ENCODE measurements at regions not wholly inside any gene's neighbourhood (a gene's known extent, or its start where the extent isn't known, plus 50 kb on each side); places are given as distances from the start of the nearest gene placed in this dataset.

DNA sequence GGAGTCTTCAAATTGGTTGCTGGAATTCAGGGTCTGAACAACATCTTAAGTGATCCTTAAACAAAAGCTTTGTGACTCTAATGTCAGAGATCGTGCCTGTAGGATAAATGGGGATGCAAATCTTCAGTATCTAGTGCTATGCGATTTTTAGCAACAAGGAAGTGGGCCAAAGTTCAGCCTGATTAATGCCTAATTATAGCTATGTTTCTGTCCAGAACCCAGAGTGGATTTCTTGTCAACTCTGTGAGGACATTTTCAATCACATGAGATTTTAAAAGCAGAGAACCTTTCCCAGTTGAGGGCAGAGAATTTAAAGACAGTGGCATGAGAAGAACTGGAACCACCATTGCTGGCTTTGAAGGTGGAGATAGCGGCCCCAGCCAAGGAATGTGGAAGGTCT is 84.3 kb upstream of the PCDH9 start (continued):
- TF ChIP-seq, protein P1, sequence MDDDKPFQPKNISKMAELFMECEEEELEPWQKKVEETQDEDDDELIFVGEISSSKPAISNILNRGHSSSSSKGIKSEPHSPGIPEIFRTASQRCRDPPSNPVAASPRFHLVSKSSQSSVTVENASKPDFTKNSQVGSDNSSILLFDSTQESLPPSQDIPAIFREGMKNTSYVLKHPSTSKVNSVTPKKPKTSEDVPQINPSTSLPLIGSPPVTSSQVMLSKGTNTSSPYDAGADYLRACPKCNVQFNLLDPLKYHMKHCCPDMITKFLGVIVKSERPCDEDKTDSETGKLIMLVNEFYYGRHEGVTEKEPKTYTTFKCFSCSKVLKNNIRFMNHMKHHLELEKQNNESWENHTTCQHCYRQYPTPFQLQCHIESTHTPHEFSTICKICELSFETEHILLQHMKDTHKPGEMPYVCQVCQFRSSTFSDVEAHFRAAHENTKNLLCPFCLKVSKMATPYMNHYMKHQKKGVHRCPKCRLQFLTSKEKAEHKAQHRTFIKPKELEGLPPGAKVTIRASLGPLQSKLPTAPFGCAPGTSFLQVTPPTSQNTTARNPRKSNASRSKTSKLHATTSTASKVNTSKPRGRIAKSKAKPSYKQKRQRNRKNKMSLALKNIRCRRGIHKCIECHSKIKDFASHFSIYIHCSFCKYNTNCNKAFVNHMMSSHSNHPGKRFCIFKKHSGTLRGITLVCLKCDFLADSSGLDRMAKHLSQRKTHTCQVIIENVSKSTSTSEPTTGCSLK (tag by site-specific recombination; IDR thresholded peaks at IDR 0.05), result no peak
- no peak for TF ChIP-seq ZNF133 (tag by site-specific recombination; IDR thresholded peaks at IDR 0.05)
- TF ChIP-seq, protein P2, sequence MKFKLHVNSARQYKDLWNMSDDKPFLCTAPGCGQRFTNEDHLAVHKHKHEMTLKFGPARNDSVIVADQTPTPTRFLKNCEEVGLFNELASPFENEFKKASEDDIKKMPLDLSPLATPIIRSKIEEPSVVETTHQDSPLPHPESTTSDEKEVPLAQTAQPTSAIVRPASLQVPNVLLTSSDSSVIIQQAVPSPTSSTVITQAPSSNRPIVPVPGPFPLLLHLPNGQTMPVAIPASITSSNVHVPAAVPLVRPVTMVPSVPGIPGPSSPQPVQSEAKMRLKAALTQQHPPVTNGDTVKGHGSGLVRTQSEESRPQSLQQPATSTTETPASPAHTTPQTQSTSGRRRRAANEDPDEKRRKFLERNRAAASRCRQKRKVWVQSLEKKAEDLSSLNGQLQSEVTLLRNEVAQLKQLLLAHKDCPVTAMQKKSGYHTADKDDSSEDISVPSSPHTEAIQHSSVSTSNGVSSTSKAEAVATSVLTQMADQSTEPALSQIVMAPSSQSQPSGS (tag by site-specific recombination; IDR thresholded peaks at IDR 0.05; ENCODE audit: low read depth), result no peak
- no peak for TF ChIP-seq ZNF777 (tag by site-specific recombination; IDR thresholded peaks at IDR 0.05; ENCODE audit: borderline replicate concordance)
- no peak for TF ChIP-seq HOXD13 (CRISPR knock-in tag; IDR thresholded peaks at IDR 0.05; ENCODE audit: borderline replicate concordance)
- TF ChIP-seq ZBTB8A (tag by site-specific recombination; IDR thresholded peaks at IDR 0.05), result no peak
- no peak for TF ChIP-seq ZNF544 (tag by site-specific recombination; IDR thresholded peaks at IDR 0.05)
- TF ChIP-seq ZNF423 (tag by site-specific recombination; IDR thresholded peaks at IDR 0.05), result no peak
- TF ChIP-seq, protein P3, sequence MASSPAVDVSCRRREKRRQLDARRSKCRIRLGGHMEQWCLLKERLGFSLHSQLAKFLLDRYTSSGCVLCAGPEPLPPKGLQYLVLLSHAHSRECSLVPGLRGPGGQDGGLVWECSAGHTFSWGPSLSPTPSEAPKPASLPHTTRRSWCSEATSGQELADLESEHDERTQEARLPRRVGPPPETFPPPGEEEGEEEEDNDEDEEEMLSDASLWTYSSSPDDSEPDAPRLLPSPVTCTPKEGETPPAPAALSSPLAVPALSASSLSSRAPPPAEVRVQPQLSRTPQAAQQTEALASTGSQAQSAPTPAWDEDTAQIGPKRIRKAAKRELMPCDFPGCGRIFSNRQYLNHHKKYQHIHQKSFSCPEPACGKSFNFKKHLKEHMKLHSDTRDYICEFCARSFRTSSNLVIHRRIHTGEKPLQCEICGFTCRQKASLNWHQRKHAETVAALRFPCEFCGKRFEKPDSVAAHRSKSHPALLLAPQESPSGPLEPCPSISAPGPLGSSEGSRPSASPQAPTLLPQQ (tag by site-specific recombination; IDR thresholded peaks at IDR 0.05), result no peak
- TF ChIP-seq ZFHX2 (tag by site-specific recombination; conservative IDR thresholded peaks at IDR 0.05), result no peak
- TF ChIP-seq ZNF37A (tag by site-specific recombination; IDR thresholded peaks at IDR 0.05), result no peak

DNA sequence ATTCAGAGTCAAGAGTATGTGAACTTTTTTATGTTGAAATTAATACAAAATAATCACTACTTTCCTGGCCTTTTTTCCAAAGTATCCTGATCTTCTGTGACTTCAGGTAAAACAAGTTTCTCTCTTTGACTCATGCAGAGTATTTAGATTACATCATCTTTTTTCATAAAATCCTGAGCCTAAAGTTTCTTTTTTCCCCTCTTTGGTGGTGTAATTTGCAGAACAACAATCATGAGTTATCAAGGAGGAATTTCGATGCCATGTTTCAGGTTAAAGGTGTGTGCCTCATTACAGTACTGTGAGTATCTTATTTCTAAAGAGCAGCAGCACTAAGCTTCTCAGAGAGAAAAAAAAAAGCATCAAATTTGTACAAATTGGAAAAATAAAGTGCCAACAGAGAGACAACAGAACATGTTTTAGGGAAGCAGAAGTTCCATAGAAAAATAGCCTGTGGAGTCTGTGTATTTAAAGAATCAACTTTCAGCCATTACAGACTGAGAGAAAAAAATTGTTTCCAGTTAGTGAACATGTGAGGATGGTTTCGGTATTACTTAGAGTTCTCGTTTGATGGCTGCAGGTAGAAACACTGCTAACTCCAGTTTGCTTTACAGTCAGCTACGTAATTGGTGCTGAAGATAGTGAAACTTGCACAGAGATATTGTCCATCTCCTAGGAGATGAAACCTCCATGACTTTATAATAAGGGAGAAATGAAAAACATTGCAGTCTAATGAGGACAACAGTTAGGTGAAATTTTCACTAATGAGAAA is 78.1 kb upstream of the PCDH9 start:
- no peak overlapping the region for H3K4me3 ChIP-seq (ENCODE audit: low read depth, low read length)
- no peak overlapping the region for H3K27ac ChIP-seq (ENCODE audit: extremely low read depth, low read depth, low read length)
- no peaks in the 10 kb centered on the region for H3K4me1 ChIP-seq (ENCODE audit: control insufficient read depth, insufficient read depth, low read length)
- TF ChIP-seq, protein P4, sequence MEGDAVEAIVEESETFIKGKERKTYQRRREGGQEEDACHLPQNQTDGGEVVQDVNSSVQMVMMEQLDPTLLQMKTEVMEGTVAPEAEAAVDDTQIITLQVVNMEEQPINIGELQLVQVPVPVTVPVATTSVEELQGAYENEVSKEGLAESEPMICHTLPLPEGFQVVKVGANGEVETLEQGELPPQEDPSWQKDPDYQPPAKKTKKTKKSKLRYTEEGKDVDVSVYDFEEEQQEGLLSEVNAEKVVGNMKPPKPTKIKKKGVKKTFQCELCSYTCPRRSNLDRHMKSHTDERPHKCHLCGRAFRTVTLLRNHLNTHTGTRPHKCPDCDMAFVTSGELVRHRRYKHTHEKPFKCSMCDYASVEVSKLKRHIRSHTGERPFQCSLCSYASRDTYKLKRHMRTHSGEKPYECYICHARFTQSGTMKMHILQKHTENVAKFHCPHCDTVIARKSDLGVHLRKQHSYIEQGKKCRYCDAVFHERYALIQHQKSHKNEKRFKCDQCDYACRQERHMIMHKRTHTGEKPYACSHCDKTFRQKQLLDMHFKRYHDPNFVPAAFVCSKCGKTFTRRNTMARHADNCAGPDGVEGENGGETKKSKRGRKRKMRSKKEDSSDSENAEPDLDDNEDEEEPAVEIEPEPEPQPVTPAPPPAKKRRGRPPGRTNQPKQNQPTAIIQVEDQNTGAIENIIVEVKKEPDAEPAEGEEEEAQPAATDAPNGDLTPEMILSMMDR (tag by site-specific recombination; IDR thresholded peaks at IDR 0.05), result no peak
- TF ChIP-seq TCF7L2 (IDR thresholded peaks at IDR 0.05; ENCODE audit: borderline replicate concordance, low read depth, low read length), result 0 out of 2 replicates have a peak, but pooled peaks have one; percentile 20
- H3K36me3 ChIP-seq (ENCODE audit: control insufficient read depth in 2 of 2, insufficient read depth in 1 of 2, low read length in 2 of 2), result no peaks in the 10 kb centered on the region
- H3K9me3 ChIP-seq (ENCODE audit: control insufficient read depth, insufficient read depth, low read depth, low read length), result no peaks in the 10 kb centered on the region
- POLR2A ChIA-PET, result no interaction called here
- CTCF ChIA-PET, result no interaction called here

DNA sequence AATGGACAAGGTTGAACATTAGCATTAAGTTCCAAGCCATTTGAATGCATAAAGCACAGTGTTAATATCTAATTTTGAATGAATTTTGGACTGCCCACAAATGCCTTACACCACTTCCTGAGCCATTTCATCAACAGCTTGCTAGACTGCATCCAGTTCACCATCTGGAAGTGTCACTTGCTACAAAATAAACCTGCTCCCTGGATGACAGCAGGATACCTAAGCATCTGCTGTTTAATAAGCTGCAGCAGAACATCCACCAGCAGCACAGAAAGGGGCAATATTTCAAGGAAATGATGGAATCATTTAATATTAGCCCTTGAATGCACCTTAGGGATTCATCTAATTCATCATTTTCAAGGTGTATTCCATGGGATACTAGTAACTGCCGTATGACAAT is 76.6 kb upstream of the PCDH9 start:
- TF ChIP-seq ZNF571 (tag by site-specific recombination; IDR thresholded peaks at IDR 0.05) (no peak), ZNF510 (tag by site-specific recombination; IDR thresholded peaks at IDR 0.05; ENCODE audit: insufficient replicate concordance) (no peak), ZNF350 (tag by site-specific recombination; IDR thresholded peaks at IDR 0.05) (no peak), ZNF175 (tag by site-specific recombination; IDR thresholded peaks at IDR 0.05) (no peak)
- TF ChIP-seq, protein P5, sequence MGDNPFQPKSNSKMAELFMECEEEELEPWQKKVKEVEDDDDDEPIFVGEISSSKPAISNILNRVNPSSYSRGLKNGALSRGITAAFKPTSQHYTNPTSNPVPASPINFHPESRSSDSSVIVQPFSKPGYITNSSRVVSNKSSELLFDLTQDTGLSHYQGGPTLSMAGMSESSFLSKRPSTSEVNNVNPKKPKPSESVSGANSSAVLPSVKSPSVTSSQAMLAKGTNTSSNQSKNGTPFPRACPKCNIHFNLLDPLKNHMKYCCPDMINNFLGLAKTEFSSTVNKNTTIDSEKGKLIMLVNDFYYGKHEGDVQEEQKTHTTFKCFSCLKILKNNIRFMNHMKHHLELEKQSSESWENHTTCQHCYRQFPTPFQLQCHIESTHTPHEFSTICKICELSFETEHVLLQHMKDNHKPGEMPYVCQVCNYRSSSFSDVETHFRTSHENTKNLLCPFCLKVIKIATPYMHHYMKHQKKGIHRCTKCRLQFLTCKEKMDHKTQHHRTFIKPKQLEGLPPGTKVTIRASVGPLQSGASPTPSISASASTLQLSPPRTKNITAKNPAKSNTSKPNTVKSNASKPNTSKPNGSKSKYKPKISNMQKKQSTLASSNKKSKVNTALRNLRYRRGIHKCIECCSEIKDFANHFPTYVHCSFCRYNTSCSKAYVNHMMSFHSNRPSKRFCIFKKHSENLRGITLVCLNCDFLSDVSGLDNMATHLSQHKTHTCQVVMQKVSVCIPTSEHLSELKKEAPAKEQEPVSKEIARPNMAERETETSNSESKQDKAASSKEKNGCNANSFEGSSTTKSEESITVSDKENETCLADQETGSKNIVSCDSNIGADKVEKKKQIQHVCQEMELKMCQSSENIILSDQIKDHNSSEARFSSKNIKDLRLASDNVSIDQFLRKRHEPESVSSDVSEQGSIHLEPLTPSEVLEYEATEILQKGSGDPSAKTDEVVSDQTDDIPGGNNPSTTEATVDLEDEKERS (tag by site-specific recombination; IDR thresholded peaks at IDR 0.05), result no peak
- CTCF ChIA-PET, result no interaction called here
- no peak overlapping the region for H3K27ac ChIP-seq (ENCODE audit: extremely low read depth, low read depth, low read length)
- H3K4me1 ChIP-seq (ENCODE audit: control insufficient read depth, insufficient read depth, low read length), result no peaks in the 10 kb centered on the region
- no peak overlapping the region for H3K4me3 ChIP-seq (ENCODE audit: low read depth, low read length)
- POLR2A ChIA-PET, result no interaction called here
- H3K9me3 ChIP-seq (ENCODE audit: control insufficient read depth, insufficient read depth, low read depth, low read length), result no peaks in the 10 kb centered on the region
- H3K36me3 ChIP-seq (ENCODE audit: control insufficient read depth in 2 of 2, insufficient read depth in 1 of 2, low read length in 2 of 2), result no peaks in the 10 kb centered on the region
